ENCODE measurements at regions not wholly inside any gene's neighbourhood (a gene's known extent, or its start where the extent isn't known, plus 50 kb on each side); places are given as distances from the start of the nearest gene placed in this dataset.

DNA sequence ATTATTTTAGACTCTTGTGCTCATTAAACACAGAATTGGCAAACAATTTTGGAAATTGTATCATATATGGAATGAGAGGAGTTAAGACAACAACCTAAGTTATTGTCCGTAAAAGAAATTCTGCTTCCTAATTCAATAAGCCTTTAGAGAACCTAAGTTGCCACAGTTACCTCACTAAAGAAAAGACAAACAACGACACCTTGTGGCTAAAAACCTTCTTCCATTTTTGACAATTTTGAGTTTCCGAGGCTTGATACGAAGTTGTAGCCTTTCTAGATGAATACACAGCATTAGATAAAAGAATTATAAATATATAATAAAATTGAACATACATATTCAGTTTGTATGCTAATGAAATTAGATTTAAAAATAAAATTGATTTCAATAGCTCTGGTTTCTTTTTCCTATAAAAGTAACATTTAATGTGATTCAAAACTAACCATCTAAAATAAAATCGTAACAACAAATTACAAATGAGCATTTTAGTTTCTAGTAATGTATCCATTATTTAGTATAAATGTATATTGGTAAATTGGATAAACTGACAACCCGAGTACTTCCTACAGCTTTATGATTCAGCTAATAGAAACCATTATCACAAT, 275.1 kb downstream of the GPM6A start:
- DNase-seq (ENCODE audit: low read depth): peak; percentile 49
- Histone ChIP-seq H2AFZ (ENCODE audit: low read depth, low read length) (no peak overlapping the region), H3K9me3 (ENCODE audit: insufficient read depth, low read depth, low read length) (no peaks in the 10 kb centered on the region), H4K20me1 (ENCODE audit: insufficient read depth, low read length) (no peaks in the 10 kb centered on the region), H3K4me2 (ENCODE audit: low read length) (peak overlapping the region; percentile 16), H3K79me2 (ENCODE audit: insufficient read depth, low read length) (no peaks in the 10 kb centered on the region), H3K36me3 (ENCODE audit: insufficient read depth, low read length) (no peaks in the 10 kb centered on the region), H3K9ac (ENCODE audit: low read length) (no peak overlapping the region), H3K27me3 (ENCODE audit: insufficient read depth, low read length) (no peaks in the 10 kb centered on the region), H3K27ac (ENCODE audit: low read depth, low read length) (no peak overlapping the region), H3K4me1 (ENCODE audit: insufficient read depth, low read length) (peaks cover under 1% of the 10 kb centered on the region), H3K4me3 (ENCODE audit: insufficient read depth, low read depth, low read length) (no peak overlapping the region)
- Mint-ChIP-seq H3K27ac (ENCODE audit: unreplicated experiment) (peak overlapping the region; percentile 89), H3K4me1 (ENCODE audit: low read depth, unreplicated experiment) (peaks cover 3% of the 10 kb centered on the region), H3K36me3 (ENCODE audit: low read depth, unreplicated experiment) (peaks cover 2% of the 10 kb centered on the region), H3K9me3 (ENCODE audit: unreplicated experiment) (peaks cover 7% of the 10 kb centered on the region), H3K4me3 (ENCODE audit: unreplicated experiment) (no peak overlapping the region), H3K27me3 (ENCODE audit: low read depth, unreplicated experiment) (no peaks in the 10 kb centered on the region)
- FAIRE-seq: no peak
- TF ChIP-seq, protein P1, sequence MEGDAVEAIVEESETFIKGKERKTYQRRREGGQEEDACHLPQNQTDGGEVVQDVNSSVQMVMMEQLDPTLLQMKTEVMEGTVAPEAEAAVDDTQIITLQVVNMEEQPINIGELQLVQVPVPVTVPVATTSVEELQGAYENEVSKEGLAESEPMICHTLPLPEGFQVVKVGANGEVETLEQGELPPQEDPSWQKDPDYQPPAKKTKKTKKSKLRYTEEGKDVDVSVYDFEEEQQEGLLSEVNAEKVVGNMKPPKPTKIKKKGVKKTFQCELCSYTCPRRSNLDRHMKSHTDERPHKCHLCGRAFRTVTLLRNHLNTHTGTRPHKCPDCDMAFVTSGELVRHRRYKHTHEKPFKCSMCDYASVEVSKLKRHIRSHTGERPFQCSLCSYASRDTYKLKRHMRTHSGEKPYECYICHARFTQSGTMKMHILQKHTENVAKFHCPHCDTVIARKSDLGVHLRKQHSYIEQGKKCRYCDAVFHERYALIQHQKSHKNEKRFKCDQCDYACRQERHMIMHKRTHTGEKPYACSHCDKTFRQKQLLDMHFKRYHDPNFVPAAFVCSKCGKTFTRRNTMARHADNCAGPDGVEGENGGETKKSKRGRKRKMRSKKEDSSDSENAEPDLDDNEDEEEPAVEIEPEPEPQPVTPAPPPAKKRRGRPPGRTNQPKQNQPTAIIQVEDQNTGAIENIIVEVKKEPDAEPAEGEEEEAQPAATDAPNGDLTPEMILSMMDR (IDR thresholded peaks at IDR 0.05; ENCODE audit: insufficient read depth, low read depth, low read length): peak; percentile 56
- TF ChIP-seq EZH2 (IDR thresholded peaks at IDR 0.05; ENCODE audit: insufficient read depth, low read length): no peak

DNA sequence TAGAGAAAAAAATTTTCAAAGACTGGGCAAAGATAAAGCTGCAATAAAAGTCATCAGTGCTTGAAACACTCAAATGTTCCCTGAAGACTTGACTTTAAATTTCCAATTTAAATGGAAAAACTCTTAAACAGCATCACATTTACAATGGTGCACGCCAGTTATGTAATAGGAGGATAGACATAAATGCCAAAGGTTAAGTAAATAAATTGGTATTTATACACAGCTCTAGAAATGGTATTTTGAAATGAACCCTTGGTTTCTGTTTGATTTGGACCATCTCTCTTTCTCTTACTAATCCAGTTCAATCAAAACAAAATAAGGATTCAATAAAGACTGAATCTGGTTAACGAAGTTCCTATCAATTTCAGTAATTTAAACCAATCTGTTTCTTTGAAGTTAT, 272.6 kb downstream of the GPM6A start:
- H3K79me2 ChIP-seq (ENCODE audit: insufficient read depth, low read length): no peaks in the 10 kb centered on the region
- Mint-ChIP-seq H3K9me3 (ENCODE audit: unreplicated experiment) (no peaks in the 10 kb centered on the region), H3K36me3 (ENCODE audit: low read depth, unreplicated experiment) (peaks cover 2% of the 10 kb centered on the region), H3K4me1 (ENCODE audit: low read depth, unreplicated experiment) (peaks cover 8% of the 10 kb centered on the region), H3K4me3 (ENCODE audit: unreplicated experiment) (no peak overlapping the region), H3K27me3 (ENCODE audit: low read depth, unreplicated experiment) (no peaks in the 10 kb centered on the region), H3K27ac (ENCODE audit: unreplicated experiment) (no peak overlapping the region)
- no peaks in the 10 kb centered on the region for H3K27me3 ChIP-seq (ENCODE audit: insufficient read depth, low read length)
- no peaks in the 10 kb centered on the region for H4K20me1 ChIP-seq (ENCODE audit: insufficient read depth, low read length)
- TF ChIP-seq, protein P1 (IDR thresholded peaks at IDR 0.05; ENCODE audit: insufficient read depth, low read depth, low read length): no peak
- no peak for TF ChIP-seq EZH2 (IDR thresholded peaks at IDR 0.05; ENCODE audit: insufficient read depth, low read length)
- H3K4me2 ChIP-seq (ENCODE audit: low read length): no peak overlapping the region
- H3K9ac ChIP-seq (ENCODE audit: low read length): no peak overlapping the region
- FAIRE-seq (no peak), DNase-seq (ENCODE audit: low read depth) (no peak)
- H3K9me3 ChIP-seq (ENCODE audit: insufficient read depth, low read depth, low read length): no peaks in the 10 kb centered on the region
- no peak overlapping the region for H3K27ac ChIP-seq (ENCODE audit: low read depth, low read length)
- no peak overlapping the region for H3K4me3 ChIP-seq (ENCODE audit: insufficient read depth, low read depth, low read length)
- no peaks in the 10 kb centered on the region for H3K4me1 ChIP-seq (ENCODE audit: insufficient read depth, low read length)
- H3K36me3 ChIP-seq (ENCODE audit: insufficient read depth, low read length): no peaks in the 10 kb centered on the region
- no peak overlapping the region for H2AFZ ChIP-seq (ENCODE audit: low read depth, low read length)

DNA sequence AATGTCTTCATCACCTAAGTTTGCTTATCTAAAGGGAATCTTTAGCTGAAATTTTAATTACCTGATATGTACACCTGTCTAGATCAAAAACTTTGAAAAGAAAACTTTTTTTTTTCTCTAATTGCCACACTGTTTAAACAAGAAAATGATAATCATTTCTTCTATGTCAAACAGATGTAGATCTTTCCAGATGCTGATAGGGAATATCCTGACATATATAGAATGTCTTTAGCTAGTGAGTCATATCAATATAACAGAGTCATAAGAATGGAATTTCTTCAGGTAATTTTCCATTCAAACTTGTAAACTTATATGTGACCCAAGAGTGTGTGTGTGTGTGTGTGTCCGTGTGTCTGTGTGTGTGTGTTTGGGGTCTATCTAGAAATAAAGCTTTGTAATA, 271.9 kb downstream of the GPM6A start:
- Mint-ChIP-seq H3K27me3 (ENCODE audit: low read depth, unreplicated experiment) (no peaks in the 10 kb centered on the region), H3K27ac (ENCODE audit: unreplicated experiment) (no peak overlapping the region), H3K9me3 (ENCODE audit: unreplicated experiment) (no peaks in the 10 kb centered on the region), H3K4me3 (ENCODE audit: unreplicated experiment) (no peak overlapping the region), H3K4me1 (ENCODE audit: low read depth, unreplicated experiment) (peaks cover 8% of the 10 kb centered on the region), H3K36me3 (ENCODE audit: low read depth, unreplicated experiment) (peaks cover 2% of the 10 kb centered on the region)
- no peaks in the 10 kb centered on the region for H3K4me1 ChIP-seq (ENCODE audit: insufficient read depth, low read length)
- H3K36me3 ChIP-seq (ENCODE audit: insufficient read depth, low read length): no peaks in the 10 kb centered on the region
- no peak for DNase-seq (ENCODE audit: low read depth)
- no peak overlapping the region for H3K27ac ChIP-seq (ENCODE audit: low read depth, low read length)
- H3K9me3 ChIP-seq (ENCODE audit: insufficient read depth, low read depth, low read length): no peaks in the 10 kb centered on the region
- no peak overlapping the region for H2AFZ ChIP-seq (ENCODE audit: low read depth, low read length)
- TF ChIP-seq, protein P1 (IDR thresholded peaks at IDR 0.05; ENCODE audit: insufficient read depth, low read depth, low read length): no peak
- no peak overlapping the region for H3K4me2 ChIP-seq (ENCODE audit: low read length)
- no peak overlapping the region for H3K4me3 ChIP-seq (ENCODE audit: insufficient read depth, low read depth, low read length)
- H3K79me2 ChIP-seq (ENCODE audit: insufficient read depth, low read length): no peaks in the 10 kb centered on the region
- no peaks in the 10 kb centered on the region for H4K20me1 ChIP-seq (ENCODE audit: insufficient read depth, low read length)
- no peak overlapping the region for H3K9ac ChIP-seq (ENCODE audit: low read length)
- FAIRE-seq: no peak
- no peaks in the 10 kb centered on the region for H3K27me3 ChIP-seq (ENCODE audit: insufficient read depth, low read length)
